Suprapubic skin (tissue), 4 donors: ENCODE measurements at regions not wholly inside any gene's neighbourhood (a gene's known extent, or its start where the extent isn't known, plus 50 kb on each side); places are given as distances from the start of the nearest gene placed in this dataset.

Experiments used
- DNase-seq, 2 donors: peaks; one replicate each; pipeline ENCODE4 v3.0.0-alpha.2; 2019; ENCODE audit warnings: low spot score in 2 of 2
- H3K27ac ChIP-seq: fragments of 200-600 bp; sonication (generic); one replicate; pipeline ENCODE4 v1.5.1; 2019
- H3K27me3 ChIP-seq: fragments of 200-600 bp; sonication (generic); one replicate; pipeline ENCODE4 v1.5.1; 2019
- H3K36me3 ChIP-seq: fragments of 200-600 bp; sonication (generic); one replicate; pipeline ENCODE4 v1.5.1; 2019
- H3K4me1 ChIP-seq: fragments of 200-600 bp; sonication (generic); one replicate; pipeline ENCODE4 v1.5.1; 2019
- H3K4me3 ChIP-seq: fragments of 200-600 bp; sonication (generic); one replicate; pipeline ENCODE4 v1.5.1; 2019; ENCODE audit warnings: mild to moderate bottlenecking
- H3K9me3 ChIP-seq: fragments of 200-600 bp; sonication (generic); one replicate; pipeline ENCODE4 v1.5.1; 2019
- EP300 ChIP-seq: sonication (generic); formaldehyde crosslinking; IDR thresholded peaks from one replicate; pipeline ENCODE4 v1.6.1; 2017; ENCODE audit warnings: antibody characterized with exemption
- POLR2A ChIP-seq, 2 donors: fragments of 450-650 bp; IDR thresholded peaks; one replicate each; pipeline ENCODE4 v1.6.1; 2017; ENCODE audit warnings: antibody characterized with exemption in 2 of 2, mild to moderate bottlenecking in 2 of 2, moderate library complexity in 2 of 2
- POLR2AphosphoS5 ChIP-seq, 3 donors: sonication (generic); formaldehyde crosslinking; IDR thresholded peaks; one replicate each; pipeline ENCODE4 v1.6.1; 2017; ENCODE audit warnings: antibody characterized with exemption in 3 of 3
- WGBS: methylation state at CpG from one replicate; pipeline ENCODE4 v1.1.5; 2018; 5-methylcytosine and 5-hydroxymethylcytosine counted together
- TF ChIP-seq, protein P1 (sequence below), 2 donors: fragments of 200-600 bp in 1 of 2; fragments of 450-650 bp in 1 of 2; sonication (generic) in 1 of 2; IDR thresholded peaks; one replicate each; pipeline ENCODE4 v1.5.1; 2016 to 2019; ENCODE audit warnings: antibody characterized with exemption in 2 of 2, mild to moderate bottlenecking in 1 of 2, moderate library complexity in 1 of 2

DNA sequence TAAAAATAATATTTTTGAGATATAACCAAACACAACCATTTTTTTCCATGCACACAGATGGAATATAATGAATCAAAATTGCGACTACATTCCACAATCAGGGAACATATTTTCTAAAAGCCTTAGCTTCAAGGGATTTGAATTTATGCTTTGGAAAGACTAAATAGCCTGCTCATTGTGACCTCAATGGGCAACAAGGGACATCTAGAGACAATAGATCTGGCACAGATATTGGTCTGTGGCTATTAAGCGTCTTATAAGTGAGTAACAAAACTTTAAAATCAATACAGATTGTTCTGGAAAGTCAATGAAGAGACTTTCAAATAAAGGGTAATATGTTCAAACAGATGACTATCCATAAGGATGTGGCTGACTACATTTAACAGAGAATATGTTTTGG, 660.6 kb upstream of the ADGRL4 start:
- Histone ChIP-seq H3K9me3 (no peaks in the 10 kb centered on the region), H3K36me3 (no peaks in the 10 kb centered on the region), H3K4me3 (no peak overlapping the region), H3K27ac (no peak overlapping the region), H3K27me3 (no peaks in the 10 kb centered on the region), H3K4me1 (no peaks in the 10 kb centered on the region)
- no peak for TF ChIP-seq POLR2AphosphoS5 (IDR thresholded peaks at IDR 0.05)
- TF ChIP-seq, protein P1, sequence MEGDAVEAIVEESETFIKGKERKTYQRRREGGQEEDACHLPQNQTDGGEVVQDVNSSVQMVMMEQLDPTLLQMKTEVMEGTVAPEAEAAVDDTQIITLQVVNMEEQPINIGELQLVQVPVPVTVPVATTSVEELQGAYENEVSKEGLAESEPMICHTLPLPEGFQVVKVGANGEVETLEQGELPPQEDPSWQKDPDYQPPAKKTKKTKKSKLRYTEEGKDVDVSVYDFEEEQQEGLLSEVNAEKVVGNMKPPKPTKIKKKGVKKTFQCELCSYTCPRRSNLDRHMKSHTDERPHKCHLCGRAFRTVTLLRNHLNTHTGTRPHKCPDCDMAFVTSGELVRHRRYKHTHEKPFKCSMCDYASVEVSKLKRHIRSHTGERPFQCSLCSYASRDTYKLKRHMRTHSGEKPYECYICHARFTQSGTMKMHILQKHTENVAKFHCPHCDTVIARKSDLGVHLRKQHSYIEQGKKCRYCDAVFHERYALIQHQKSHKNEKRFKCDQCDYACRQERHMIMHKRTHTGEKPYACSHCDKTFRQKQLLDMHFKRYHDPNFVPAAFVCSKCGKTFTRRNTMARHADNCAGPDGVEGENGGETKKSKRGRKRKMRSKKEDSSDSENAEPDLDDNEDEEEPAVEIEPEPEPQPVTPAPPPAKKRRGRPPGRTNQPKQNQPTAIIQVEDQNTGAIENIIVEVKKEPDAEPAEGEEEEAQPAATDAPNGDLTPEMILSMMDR (IDR thresholded peaks at IDR 0.05) = no peak
- no peak for TF ChIP-seq POLR2A (IDR thresholded peaks at IDR 0.05)
- TF ChIP-seq EP300 = no peak
- 90% methylated on average over 2 of the region's 2 CpGs for WGBS
- DNase-seq = no peak

- DNase-seq = no peak
- TF ChIP-seq, protein P1 (IDR thresholded peaks at IDR 0.05) = no peak
- TF ChIP-seq EP300 (no peak), POLR2AphosphoS5 (IDR thresholded peaks at IDR 0.05) (no peak), POLR2A (IDR thresholded peaks at IDR 0.05) (no peak)
- no peaks in the 10 kb centered on the region for H3K9me3 ChIP-seq
- H3K27ac ChIP-seq = no peak overlapping the region
- no peak overlapping the region for H3K4me3 ChIP-seq
- no peaks in the 10 kb centered on the region for H3K36me3 ChIP-seq
- no peaks in the 10 kb centered on the region for H3K27me3 ChIP-seq
- no peaks in the 10 kb centered on the region for H3K4me1 ChIP-seq
- 52% methylated on average over 2 of the region's 2 CpGs for WGBS
Observed at GRCh38 chr1:79663916-79664315, 657.4 kb upstream of the ADGRL4 start.

- Histone ChIP-seq H3K4me1 (no peaks in the 10 kb centered on the region), H3K36me3 (no peaks in the 10 kb centered on the region), H3K27ac (no peak overlapping the region), H3K4me3 (no peak overlapping the region), H3K9me3 (no peaks in the 10 kb centered on the region), H3K27me3 (no peaks in the 10 kb centered on the region)
- 73% methylated on average over 1 of the region's 1 CpG for WGBS
- no peak for TF ChIP-seq POLR2AphosphoS5 (IDR thresholded peaks at IDR 0.05)
- TF ChIP-seq, protein P1 (IDR thresholded peaks at IDR 0.05) = no peak
- no peak for TF ChIP-seq POLR2A (IDR thresholded peaks at IDR 0.05)
- no peak for TF ChIP-seq EP300
- DNase-seq = no peak
Observed at GRCh38 chr1:79662596-79662995, 656.1 kb upstream of the ADGRL4 start.

DNA sequence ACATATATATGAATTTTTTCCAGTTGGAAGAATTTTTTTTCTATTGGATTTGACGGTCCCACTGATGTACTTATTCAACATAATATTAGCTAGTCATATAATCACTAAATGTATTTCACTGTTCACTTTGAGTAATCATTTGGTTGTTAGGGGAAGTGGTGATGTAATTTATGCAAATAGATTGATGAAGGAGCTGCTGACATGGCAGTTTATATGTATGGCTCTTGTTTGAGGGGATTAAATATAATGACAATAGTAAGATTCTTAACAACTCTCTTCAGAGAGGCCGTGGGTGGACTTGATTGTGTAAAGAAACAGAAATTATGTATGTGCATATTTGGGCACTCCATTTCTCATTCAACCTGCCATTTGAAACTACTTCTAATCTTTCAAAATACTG, 653.6 kb upstream of the ADGRL4 start:
- H3K4me1 ChIP-seq = no peaks in the 10 kb centered on the region
- DNase-seq = no peak
- H3K27me3 ChIP-seq = no peaks in the 10 kb centered on the region
- no peaks in the 10 kb centered on the region for H3K9me3 ChIP-seq
- no peak overlapping the region for H3K4me3 ChIP-seq
- no peak overlapping the region for H3K27ac ChIP-seq
- TF ChIP-seq POLR2AphosphoS5 (IDR thresholded peaks at IDR 0.05) = no peak
- no peak for TF ChIP-seq POLR2A (IDR thresholded peaks at IDR 0.05)
- TF ChIP-seq EP300 = no peak
- TF ChIP-seq, protein P1 (IDR thresholded peaks at IDR 0.05) = no peak
- H3K36me3 ChIP-seq = no peaks in the 10 kb centered on the region
- 71% methylated on average over 2 of the region's 2 CpGs for WGBS

DNA sequence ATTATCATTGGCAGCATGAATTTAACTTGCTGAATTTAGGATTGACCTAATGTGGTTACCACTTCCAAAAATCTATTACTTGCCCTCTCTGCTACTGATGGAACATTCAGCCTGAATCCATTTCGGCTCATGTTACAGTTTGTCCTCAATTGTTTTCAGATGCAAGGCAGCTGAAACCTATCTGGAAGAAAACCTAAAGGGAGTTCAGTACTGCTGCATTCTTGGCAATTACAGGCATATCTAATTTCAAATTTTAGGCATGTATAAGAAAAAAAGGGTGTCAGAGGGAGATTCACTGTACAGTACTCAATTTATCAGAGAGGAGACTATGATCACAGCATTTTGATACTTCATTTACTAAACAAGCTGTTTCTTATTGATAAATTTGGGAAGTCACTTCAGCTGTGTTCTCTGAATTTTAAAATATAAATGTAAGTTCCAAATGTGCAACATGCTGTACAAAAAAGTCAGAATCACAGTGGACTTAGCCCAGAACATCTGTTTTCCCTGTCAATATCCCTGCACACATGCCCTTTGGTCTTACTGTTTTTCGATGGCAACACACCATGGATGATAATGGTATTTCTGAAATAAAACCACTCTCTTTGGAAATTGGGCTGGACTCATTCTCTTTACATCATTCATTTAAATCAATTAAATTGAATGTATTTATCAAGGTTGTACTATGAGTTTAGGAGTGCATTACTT, 651.6 kb upstream of the ADGRL4 start:
- DNase-seq = no peak
- H3K36me3 ChIP-seq = no peaks in the 10 kb centered on the region
- no peak overlapping the region for H3K27ac ChIP-seq
- no peaks in the 10 kb centered on the region for H3K4me1 ChIP-seq
- H3K4me3 ChIP-seq = no peak overlapping the region
- WGBS = 50% methylated on average over 2 of the region's 2 CpGs
- no peaks in the 10 kb centered on the region for H3K9me3 ChIP-seq
- H3K27me3 ChIP-seq = no peaks in the 10 kb centered on the region
- no peak for TF ChIP-seq POLR2AphosphoS5 (IDR thresholded peaks at IDR 0.05)
- no peak for TF ChIP-seq EP300
- TF ChIP-seq, protein P1 (IDR thresholded peaks at IDR 0.05) = no peak
- TF ChIP-seq POLR2A (IDR thresholded peaks at IDR 0.05) = no peak
